A673 (cell line): ENCODE measurements at regions not wholly inside any gene's neighbourhood (a gene's known extent, or its start where the extent isn't known, plus 50 kb on each side); places are given as distances from the start of the nearest gene placed in this dataset.

Source experiments
- CTCF ChIP-seq: fragments of 300-800, 200-600 bp; sonication (generic); conservative IDR thresholded peaks from 2 replicates; pipeline ENCODE4 v1.5.1; 2017; ENCODE audit warnings: low read depth, mild to moderate bottlenecking, antibody characterized with exemption, low read length, moderate library complexity, mixed read lengths
- EZH2 ChIP-seq: fragments of 200-600 bp; sonication (generic); IDR thresholded peaks from 2 replicates; pipeline ENCODE4 v1.6.1; 2017; ENCODE audit warnings: borderline replicate concordance, low read depth, mild to moderate bottlenecking, mixed read lengths, antibody characterized with exemption, low read length; ENCODE audit not compliant: poor library complexity, severe bottlenecking

GRCh38 chr2:22449696-22450095 is 935.3 kb upstream of the KLHL29 start:
- TF ChIP-seq CTCF = no peak
- no peak for TF ChIP-seq EZH2
